Stimulated activated effector memory CD8-positive, alpha-beta T cell treated with anti-CD3 and anti-CD28 coated beads, Interleukin-12 subunit alpha, Interleukin-12 subunit beta, amount 100 ng/mL, for 72 hours (primary cell): ENCODE measurements at regions not wholly inside any gene's neighbourhood (a gene's known extent, or its start where the extent isn't known, plus 50 kb on each side); places are given as distances from the start of the nearest gene placed in this dataset.

Source experiments
- ATAC-seq: fragments of 150-1000 bp; cut with Tn5 transposase; 2 replicates; pipeline ENCODE4 v1.10.0; 2021
- DNase-seq, 2 donors: peaks; one replicate each; pipeline ENCODE4 v3.0.0; 2021 to 2022; ENCODE audit warnings: low spot score in 2 of 2
- H3K27ac Mint-ChIP-seq: one replicate; pipeline ENCODE4 v1.8.0; 2022; ENCODE audit warnings: mild to moderate bottlenecking, mixed read lengths
- H3K36me3 Mint-ChIP-seq: one replicate; pipeline ENCODE4 v1.8.0; 2022; ENCODE audit warnings: mild to moderate bottlenecking, mixed read lengths
- H3K4me1 Mint-ChIP-seq: one replicate; pipeline ENCODE4 v1.8.0; 2022; ENCODE audit warnings: mixed read lengths
- H3K4me3 Mint-ChIP-seq: one replicate; pipeline ENCODE4 v1.8.0; 2022; ENCODE audit warnings: mild to moderate bottlenecking, mixed read lengths
- H3K9me3 Mint-ChIP-seq: one replicate; pipeline ENCODE4 v1.8.0; 2022; ENCODE audit warnings: mixed read lengths

DNA sequence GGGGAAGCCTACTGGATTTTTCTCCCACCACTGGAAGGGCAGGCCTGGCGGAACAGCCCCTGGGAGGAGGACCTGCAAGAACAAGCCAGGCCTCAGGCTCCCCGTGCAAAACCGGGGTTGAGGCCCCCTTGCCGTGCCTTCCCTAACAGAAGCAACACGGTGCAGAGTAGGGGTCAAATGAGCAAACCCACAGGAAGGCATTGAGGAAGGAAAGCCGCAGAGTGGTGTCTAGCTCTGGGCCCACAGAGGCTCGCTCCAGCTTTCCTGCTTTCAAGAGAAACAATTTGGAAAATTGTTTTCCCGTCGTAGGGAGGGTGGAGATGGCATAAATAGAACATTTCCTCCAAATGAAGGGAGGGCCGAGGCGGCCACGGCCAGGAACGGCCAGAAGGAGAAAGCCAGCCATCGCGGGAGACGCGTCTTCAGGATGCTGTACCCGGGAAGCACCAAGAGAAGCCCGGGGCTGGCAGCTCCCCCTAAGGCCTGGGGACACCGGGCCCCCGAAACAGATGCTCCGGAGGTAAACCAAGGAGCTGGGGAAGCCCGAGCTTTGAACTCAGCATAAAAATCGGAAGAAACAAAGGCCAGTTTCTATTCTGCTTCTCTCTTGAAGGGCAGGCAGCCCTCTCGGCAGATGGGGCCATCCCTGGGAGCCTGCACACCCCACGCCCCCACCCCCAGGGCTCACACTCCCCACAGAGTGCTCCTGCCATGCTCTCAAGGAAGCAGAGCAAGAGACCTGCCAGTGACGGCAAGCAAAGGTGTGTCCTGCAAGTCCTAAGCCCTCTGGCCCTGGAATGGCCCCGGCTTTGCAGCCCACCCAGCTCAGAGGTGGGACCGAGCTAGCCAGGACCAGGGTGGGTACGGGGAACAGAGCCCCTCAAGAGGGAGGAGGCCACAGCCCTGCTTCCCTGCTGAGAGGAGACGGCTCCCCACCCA, 92.0 kb downstream of the RBFOX3 start:
- no peaks in the 10 kb centered on the region for H3K9me3 Mint-ChIP-seq

GRCh38 chr17:79517827-79518584, 92.8 kb downstream of the RBFOX3 start:
- DNase-seq, result no peak
- no peaks in the 10 kb centered on the region for H3K4me1 Mint-ChIP-seq
- no peak overlapping the region for H3K4me3 Mint-ChIP-seq
- no peak overlapping the region for H3K27ac Mint-ChIP-seq
- no peaks in the 10 kb centered on the region for H3K9me3 Mint-ChIP-seq
- H3K36me3 Mint-ChIP-seq, result no peaks in the 10 kb centered on the region
- no peak for ATAC-seq

More for the DNA sequence above, 92.0 kb downstream of the RBFOX3 start:
- Mint-ChIP-seq H3K27ac (no peak overlapping the region), H3K36me3 (no peaks in the 10 kb centered on the region), H3K4me1 (no peaks in the 10 kb centered on the region), H3K4me3 (no peak overlapping the region)
- ATAC-seq (no peak), DNase-seq (no peak)

DNA sequence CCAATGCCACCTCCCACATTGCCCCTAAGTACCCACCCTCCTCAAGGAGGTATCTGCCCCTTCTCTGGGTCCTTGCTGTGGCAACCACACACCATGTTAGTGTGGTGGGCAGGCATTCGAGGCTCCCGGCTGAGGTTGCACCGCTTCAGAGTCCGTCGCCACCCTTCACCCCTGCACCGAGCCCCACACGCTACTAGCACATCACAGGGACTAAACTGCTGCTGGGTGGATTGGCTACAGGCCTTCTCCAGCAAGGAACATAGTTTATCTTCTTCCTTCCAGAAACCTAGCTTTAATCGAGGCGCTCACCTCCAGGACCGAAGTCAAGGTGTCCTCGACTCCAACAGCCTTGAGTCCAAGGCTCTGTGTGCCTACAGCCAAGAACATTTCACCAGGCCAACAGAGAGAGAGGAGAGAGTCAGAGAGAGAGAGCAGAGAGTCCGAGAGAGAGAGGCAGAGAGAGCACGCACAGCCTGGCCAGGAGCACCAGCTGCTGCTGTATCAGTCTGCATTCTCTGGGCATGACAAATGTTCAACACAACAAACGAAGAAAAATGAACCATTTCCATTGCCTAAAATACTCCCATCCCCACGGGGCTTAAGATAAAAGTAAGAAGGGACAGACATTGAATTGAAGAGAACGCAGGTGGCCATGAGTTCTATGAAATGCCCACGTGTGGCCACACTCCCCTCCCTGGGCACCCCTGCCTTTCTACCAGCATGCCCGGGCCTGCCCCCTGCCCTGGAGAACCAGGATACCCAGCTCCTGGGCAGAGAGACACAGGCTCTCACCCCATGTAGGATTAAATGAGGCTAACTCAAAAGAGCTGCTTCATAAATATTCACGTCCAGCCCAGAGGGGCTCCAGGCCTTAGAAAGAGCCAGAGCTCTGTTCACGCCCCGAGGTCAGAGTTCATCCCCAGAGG, 94.9 kb downstream of the RBFOX3 start:
- ATAC-seq (no peak), DNase-seq (no peak)
- Mint-ChIP-seq H3K9me3 (no peaks in the 10 kb centered on the region), H3K4me3 (no peak overlapping the region), H3K36me3 (no peaks in the 10 kb centered on the region), H3K27ac (no peak overlapping the region), H3K4me1 (no peaks in the 10 kb centered on the region)

DNA sequence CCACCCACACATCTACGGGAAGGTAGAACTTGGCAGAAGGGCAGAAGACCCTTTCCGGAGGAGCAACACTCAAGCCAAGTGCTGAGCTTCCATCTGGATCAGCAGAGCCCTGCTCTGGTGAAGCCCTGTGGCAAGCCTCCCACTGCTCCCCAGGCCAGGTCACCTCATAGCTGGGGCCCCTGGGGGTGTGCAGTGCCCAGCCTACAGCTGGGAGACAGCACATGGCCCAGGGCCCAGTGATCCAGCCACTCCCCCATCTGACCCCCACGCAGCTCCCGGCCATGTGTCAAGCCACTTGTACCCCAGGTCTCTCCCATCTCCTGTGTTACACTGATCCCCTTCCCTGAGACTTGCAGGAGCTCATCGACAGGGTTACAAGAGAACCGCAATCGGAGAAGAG, 95.7 kb downstream of the RBFOX3 start:
- no peak overlapping the region for H3K4me3 Mint-ChIP-seq
- no peak for ATAC-seq

GRCh38 chr17:79513820-79514535, 96.9 kb downstream of the RBFOX3 start:
- Mint-ChIP-seq H3K4me3 (no peak overlapping the region), H3K36me3 (no peaks in the 10 kb centered on the region), H3K9me3 (no peaks in the 10 kb centered on the region), H3K27ac (no peak overlapping the region), H3K4me1 (no peaks in the 10 kb centered on the region)
- ATAC-seq (no peak), DNase-seq (no peak)

More for the DNA sequence above, 95.7 kb downstream of the RBFOX3 start:
- Mint-ChIP-seq H3K27ac (no peak overlapping the region), H3K9me3 (no peaks in the 10 kb centered on the region), H3K36me3 (no peaks in the 10 kb centered on the region), H3K4me1 (no peaks in the 10 kb centered on the region)
- DNase-seq, result no peak

- ATAC-seq, result no peak
- Mint-ChIP-seq H3K4me1 (no peaks in the 10 kb centered on the region), H3K4me3 (no peak overlapping the region), H3K36me3 (no peaks in the 10 kb centered on the region), H3K9me3 (no peaks in the 10 kb centered on the region), H3K27ac (no peak overlapping the region)
- no peak for DNase-seq
Measured at GRCh38 chr17:79513206-79513605, 97.6 kb downstream of the RBFOX3 start.

GRCh38 chr17:79511471-79511870, 99.4 kb downstream of the RBFOX3 start:
- no peak for ATAC-seq
- Mint-ChIP-seq H3K27ac (no peak overlapping the region), H3K36me3 (no peaks in the 10 kb centered on the region), H3K9me3 (no peaks in the 10 kb centered on the region), H3K4me3 (no peak overlapping the region), H3K4me1 (no peaks in the 10 kb centered on the region)
- no peak for DNase-seq

GRCh38 chr17:79510071-79510470, 100.8 kb downstream of the RBFOX3 start:
- DNase-seq (no peak), ATAC-seq (no peak)
- Mint-ChIP-seq H3K9me3 (no peaks in the 10 kb centered on the region), H3K4me1 (no peaks in the 10 kb centered on the region), H3K36me3 (no peaks in the 10 kb centered on the region), H3K27ac (no peak overlapping the region), H3K4me3 (no peak overlapping the region)

DNA sequence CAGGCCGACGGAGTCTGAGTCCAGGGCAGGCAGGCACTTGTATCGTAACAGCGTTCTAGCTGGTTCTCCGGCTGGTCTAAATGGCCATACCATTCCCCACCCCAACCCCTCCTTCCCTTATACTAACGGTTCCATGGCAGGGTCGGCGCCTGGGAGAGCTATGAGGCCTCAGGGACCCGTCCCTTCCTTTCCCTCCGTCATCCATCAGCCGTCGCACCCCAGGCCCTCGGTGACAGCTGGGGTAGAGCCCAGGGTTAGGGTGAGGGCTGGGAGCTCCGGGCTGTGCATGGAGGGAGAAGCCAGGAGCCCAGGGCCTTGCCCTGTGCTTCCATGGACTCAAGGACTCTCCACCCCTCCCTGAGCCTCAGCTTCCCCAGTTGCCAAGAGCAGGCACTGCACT, 101.4 kb downstream of the RBFOX3 start:
- ATAC-seq (no peak), DNase-seq (no peak)
- Mint-ChIP-seq H3K27ac (no peak overlapping the region), H3K4me1 (no peaks in the 10 kb centered on the region), H3K9me3 (no peaks in the 10 kb centered on the region), H3K36me3 (no peaks in the 10 kb centered on the region), H3K4me3 (no peak overlapping the region)

DNA sequence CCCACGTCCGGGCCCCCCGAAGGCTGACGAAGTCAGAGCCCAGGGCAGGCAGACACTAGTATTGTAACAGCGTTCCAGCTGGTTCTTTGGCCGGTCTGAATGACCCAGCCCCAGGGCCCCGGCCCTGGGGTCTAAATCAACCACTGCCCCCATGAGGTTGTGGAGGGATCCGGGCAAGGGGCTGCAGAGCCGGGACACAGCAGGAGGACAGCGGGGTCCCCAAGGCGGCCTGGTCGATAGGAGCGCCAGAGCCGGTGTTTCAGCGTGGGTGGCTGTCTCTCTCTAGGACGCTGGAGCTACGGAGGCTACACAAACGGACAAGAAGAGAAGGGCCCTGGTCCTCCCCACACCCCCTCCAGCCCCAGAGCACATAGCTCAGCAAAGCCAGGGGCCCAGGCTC, 101.8 kb downstream of the RBFOX3 start:
- no peak overlapping the region for H3K4me3 Mint-ChIP-seq
- H3K9me3 Mint-ChIP-seq, result no peaks in the 10 kb centered on the region
- no peaks in the 10 kb centered on the region for H3K4me1 Mint-ChIP-seq
- no peaks in the 10 kb centered on the region for H3K36me3 Mint-ChIP-seq
- ATAC-seq (no peak), DNase-seq (no peak)
- H3K27ac Mint-ChIP-seq, result no peak overlapping the region

GRCh38 chr17:79508291-79508716, 102.5 kb downstream of the RBFOX3 start:
- H3K27ac Mint-ChIP-seq, result no peak overlapping the region
- no peaks in the 10 kb centered on the region for H3K9me3 Mint-ChIP-seq
- H3K4me1 Mint-ChIP-seq, result no peaks in the 10 kb centered on the region
- H3K36me3 Mint-ChIP-seq, result no peaks in the 10 kb centered on the region
- DNase-seq (no peak), ATAC-seq (no peak)
- no peak overlapping the region for H3K4me3 Mint-ChIP-seq

GRCh38 chr17:79506955-79507354, 103.9 kb downstream of the RBFOX3 start:
- DNase-seq (no peak), ATAC-seq (no peak)
- H3K36me3 Mint-ChIP-seq, result no peaks in the 10 kb centered on the region
- H3K4me3 Mint-ChIP-seq, result no peak overlapping the region
- no peaks in the 10 kb centered on the region for H3K4me1 Mint-ChIP-seq
- no peaks in the 10 kb centered on the region for H3K9me3 Mint-ChIP-seq
- no peak overlapping the region for H3K27ac Mint-ChIP-seq

GRCh38 chr17:79506150-79506870, 104.5 kb downstream of the RBFOX3 start:
- DNase-seq, result no peak
- ATAC-seq, result no peak
- Mint-ChIP-seq H3K36me3 (no peaks in the 10 kb centered on the region), H3K4me1 (no peaks in the 10 kb centered on the region), H3K9me3 (no peaks in the 10 kb centered on the region), H3K27ac (no peak overlapping the region), H3K4me3 (no peak overlapping the region)

DNA sequence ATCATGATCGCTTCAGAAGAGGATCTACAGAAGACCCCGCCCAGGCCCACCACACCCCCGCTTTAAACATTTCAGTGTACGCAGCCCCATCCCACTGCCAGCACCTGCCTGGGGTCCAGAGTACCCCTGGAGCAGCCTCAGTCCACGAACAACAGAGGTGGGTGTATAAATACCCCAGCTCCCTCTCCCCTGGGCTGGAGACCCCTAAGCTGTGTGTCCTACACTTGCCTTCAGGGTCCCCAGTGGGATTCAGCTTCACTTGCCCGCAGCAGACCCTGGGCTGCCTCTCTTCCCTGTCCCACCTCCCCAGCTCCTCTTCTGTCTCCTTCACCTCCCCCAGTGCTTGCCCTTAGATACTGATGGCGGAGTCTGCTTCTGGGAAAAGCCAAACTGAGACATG, 105.7 kb downstream of the RBFOX3 start:
- no peak overlapping the region for H3K4me3 Mint-ChIP-seq
- ATAC-seq (no peak), DNase-seq (no peak)
- no peak overlapping the region for H3K27ac Mint-ChIP-seq
- H3K9me3 Mint-ChIP-seq, result no peaks in the 10 kb centered on the region
- no peaks in the 10 kb centered on the region for H3K4me1 Mint-ChIP-seq
- H3K36me3 Mint-ChIP-seq, result no peaks in the 10 kb centered on the region
